ENCODE measurements at regions not wholly inside any gene's neighbourhood (a gene's known extent, or its start where the extent isn't known, plus 50 kb on each side); places are given as distances from the start of the nearest gene placed in this dataset.

GRCh38 chr5:159458217-159458711 is 128.0 kb upstream of the IL12B start:
- intact Hi-C loops (cut with DNase I): no loop called here
- no peaks in the 10 kb centered on the region for H3K27me3 ChIP-seq (ENCODE audit: insufficient read depth in 3 of 3, low read length in 2 of 3)
- no peaks in the 10 kb centered on the region for H3K36me3 ChIP-seq (ENCODE audit: insufficient read depth in 1 of 2, low read depth in 1 of 2)
- no peaks in the 10 kb centered on the region for H3K9me3 ChIP-seq
- WGBS, 3 donors: 85 to 88% (median 86%) methylated on average over 4 of the region's 4 CpGs
- H3K27ac ChIP-seq: no peak overlapping the region
- ATAC-seq (no peak), DNase-seq (no peak)
- TF ChIP-seq, protein P1, sequence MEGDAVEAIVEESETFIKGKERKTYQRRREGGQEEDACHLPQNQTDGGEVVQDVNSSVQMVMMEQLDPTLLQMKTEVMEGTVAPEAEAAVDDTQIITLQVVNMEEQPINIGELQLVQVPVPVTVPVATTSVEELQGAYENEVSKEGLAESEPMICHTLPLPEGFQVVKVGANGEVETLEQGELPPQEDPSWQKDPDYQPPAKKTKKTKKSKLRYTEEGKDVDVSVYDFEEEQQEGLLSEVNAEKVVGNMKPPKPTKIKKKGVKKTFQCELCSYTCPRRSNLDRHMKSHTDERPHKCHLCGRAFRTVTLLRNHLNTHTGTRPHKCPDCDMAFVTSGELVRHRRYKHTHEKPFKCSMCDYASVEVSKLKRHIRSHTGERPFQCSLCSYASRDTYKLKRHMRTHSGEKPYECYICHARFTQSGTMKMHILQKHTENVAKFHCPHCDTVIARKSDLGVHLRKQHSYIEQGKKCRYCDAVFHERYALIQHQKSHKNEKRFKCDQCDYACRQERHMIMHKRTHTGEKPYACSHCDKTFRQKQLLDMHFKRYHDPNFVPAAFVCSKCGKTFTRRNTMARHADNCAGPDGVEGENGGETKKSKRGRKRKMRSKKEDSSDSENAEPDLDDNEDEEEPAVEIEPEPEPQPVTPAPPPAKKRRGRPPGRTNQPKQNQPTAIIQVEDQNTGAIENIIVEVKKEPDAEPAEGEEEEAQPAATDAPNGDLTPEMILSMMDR (IDR thresholded peaks at IDR 0.05): no peak
- no peaks in the 10 kb centered on the region for H3K4me1 ChIP-seq
- H3K4me3 ChIP-seq: no peak overlapping the region

- no peaks in the 10 kb centered on the region for H3K27me3 ChIP-seq (ENCODE audit: insufficient read depth in 3 of 3, low read length in 2 of 3)
- intact Hi-C loops (cut with DNase I): no loop called here
- 84 to 89% (median 88%) methylated on average over 2 of the region's 2 CpGs for WGBS, 3 donors
- TF ChIP-seq, protein P1 (IDR thresholded peaks at IDR 0.05): no peak
- no peaks in the 10 kb centered on the region for H3K36me3 ChIP-seq (ENCODE audit: insufficient read depth in 1 of 2, low read depth in 1 of 2)
- ATAC-seq: no peak
- no peak for DNase-seq
- no peak overlapping the region for H3K27ac ChIP-seq
- no peaks in the 10 kb centered on the region for H3K9me3 ChIP-seq
- no peak overlapping the region for H3K4me3 ChIP-seq
- no peaks in the 10 kb centered on the region for H3K4me1 ChIP-seq
Observed at GRCh38 chr5:159459132-159459627, 128.9 kb upstream of the IL12B start.

DNA sequence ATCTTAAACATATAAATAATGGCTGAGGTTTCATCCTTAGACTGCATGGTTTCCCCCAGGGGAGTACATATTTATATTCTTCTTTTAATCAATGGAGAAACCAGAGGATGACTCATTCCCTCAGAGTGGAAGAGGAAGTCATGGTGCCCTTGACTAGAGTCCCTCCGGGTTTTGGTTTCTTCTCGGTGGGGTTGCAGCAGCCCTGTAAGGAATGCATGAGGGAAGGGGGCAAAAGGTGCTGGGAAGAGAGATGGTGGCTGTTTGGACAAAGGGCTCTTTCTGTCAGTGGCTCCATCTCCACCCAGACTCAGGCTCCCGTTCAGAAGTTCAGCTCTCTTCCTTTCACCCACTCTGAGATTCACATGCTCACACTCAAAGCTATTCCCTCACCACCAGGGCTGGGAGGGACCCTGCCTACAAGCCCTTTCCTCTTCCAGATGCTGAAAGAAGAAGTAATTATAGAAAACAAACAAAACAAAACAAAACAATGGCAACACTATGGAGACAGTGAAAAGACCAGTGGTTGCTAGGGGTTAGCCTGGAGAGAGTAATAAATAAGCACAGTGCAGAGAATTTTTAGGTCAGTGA is 129.8 kb upstream of the IL12B start:
- 60 to 67% (median 61%) methylated on average over 3 of the region's 3 CpGs for WGBS, 3 donors
- no peaks in the 10 kb centered on the region for H3K9me3 ChIP-seq
- H3K4me3 ChIP-seq: no peak overlapping the region
- ATAC-seq (no peak), DNase-seq (no peak)
- H3K36me3 ChIP-seq (ENCODE audit: insufficient read depth in 1 of 2, low read depth in 1 of 2): no peaks in the 10 kb centered on the region
- H3K27ac ChIP-seq: no peak overlapping the region
- TF ChIP-seq, protein P1 (IDR thresholded peaks at IDR 0.05): no peak
- intact Hi-C loops (cut with DNase I): no loop called here
- H3K27me3 ChIP-seq (ENCODE audit: insufficient read depth in 3 of 3, low read length in 2 of 3): no peaks in the 10 kb centered on the region
- H3K4me1 ChIP-seq: no peaks in the 10 kb centered on the region

GRCh38 chr5:159463590-159464321 is 133.5 kb upstream of the IL12B start:
- Histone ChIP-seq H3K27me3 (ENCODE audit: insufficient read depth in 3 of 3, low read length in 2 of 3) (no peaks in the 10 kb centered on the region), H3K4me3 (no peak overlapping the region), H3K36me3 (ENCODE audit: insufficient read depth in 1 of 2, low read depth in 1 of 2) (no peaks in the 10 kb centered on the region), H3K27ac (no peak overlapping the region), H3K9me3 (no peaks in the 10 kb centered on the region), H3K4me1 (no peaks in the 10 kb centered on the region)
- ATAC-seq: no peak
- intact Hi-C loops (cut with DNase I): no loop called here
- DNase-seq: no peak
- TF ChIP-seq, protein P1 (IDR thresholded peaks at IDR 0.05): no peak
- WGBS, 3 donors: 74 to 86% (median 85%) methylated on average over 1 of the region's 1 CpG
